ENCODE measurements at regions not wholly inside any gene's neighbourhood (a gene's known extent, or its start where the extent isn't known, plus 50 kb on each side); places are given as distances from the start of the nearest gene placed in this dataset.

- H3K9ac ChIP-seq = no peak overlapping the region
- no peak overlapping the region for H3K4me2 ChIP-seq (ENCODE audit: low read length)
- H3K9me3 ChIP-seq (ENCODE audit: control insufficient read depth, low read length) = no peaks in the 10 kb centered on the region
- H3K27ac ChIP-seq = no peak overlapping the region
- H3K4me3 ChIP-seq (ENCODE audit: low read depth, low read length) = no peak overlapping the region
- H3K4me1 ChIP-seq = no peaks in the 10 kb centered on the region
- no peaks in the 10 kb centered on the region for H3K79me2 ChIP-seq
- H3K36me3 ChIP-seq (ENCODE audit: control insufficient read depth, insufficient read depth, low read length) = no peaks in the 10 kb centered on the region
- H2AFZ ChIP-seq = no peak overlapping the region
- TF ChIP-seq CTCF (IDR thresholded peaks at IDR 0.05) = no peak
- no peaks in the 10 kb centered on the region for H3K27me3 ChIP-seq (ENCODE audit: control insufficient read depth, insufficient read depth, low read length)
Measured at GRCh38 chr1:228956864-228957263, 221.6 kb downstream of the RHOU start.

- Histone ChIP-seq H3K36me3 (ENCODE audit: control insufficient read depth, insufficient read depth, low read length) (no peaks in the 10 kb centered on the region), H3K4me2 (ENCODE audit: low read length) (no peak overlapping the region), H3K27me3 (ENCODE audit: control insufficient read depth, insufficient read depth, low read length) (no peaks in the 10 kb centered on the region), H3K4me3 (ENCODE audit: low read depth, low read length) (no peak overlapping the region), H3K4me1 (no peaks in the 10 kb centered on the region), H2AFZ (no peak overlapping the region), H3K9ac (no peak overlapping the region), H3K79me2 (no peaks in the 10 kb centered on the region), H3K27ac (no peak overlapping the region), H3K9me3 (ENCODE audit: control insufficient read depth, low read length) (no peaks in the 10 kb centered on the region)
- no peak for TF ChIP-seq CTCF (IDR thresholded peaks at IDR 0.05)
Measured at GRCh38 chr1:228957535-228957934, 222.3 kb downstream of the RHOU start.

GRCh38 chr1:228958121-228958520 is 222.8 kb downstream of the RHOU start:
- Histone ChIP-seq H3K36me3 (ENCODE audit: control insufficient read depth, insufficient read depth, low read length) (no peaks in the 10 kb centered on the region), H3K27me3 (ENCODE audit: control insufficient read depth, insufficient read depth, low read length) (no peaks in the 10 kb centered on the region), H3K4me2 (ENCODE audit: low read length) (no peak overlapping the region), H3K9ac (no peak overlapping the region), H3K9me3 (ENCODE audit: control insufficient read depth, low read length) (no peaks in the 10 kb centered on the region), H2AFZ (no peak overlapping the region), H3K4me1 (no peaks in the 10 kb centered on the region), H3K79me2 (no peaks in the 10 kb centered on the region), H3K4me3 (ENCODE audit: low read depth, low read length) (no peak overlapping the region), H3K27ac (no peak overlapping the region)
- no peak for TF ChIP-seq CTCF (IDR thresholded peaks at IDR 0.05)

- H3K9me3 ChIP-seq (ENCODE audit: control insufficient read depth, low read length) = no peaks in the 10 kb centered on the region
- no peak overlapping the region for H3K27ac ChIP-seq
- no peak overlapping the region for H3K9ac ChIP-seq
- H2AFZ ChIP-seq = no peak overlapping the region
- no peak overlapping the region for H3K4me2 ChIP-seq (ENCODE audit: low read length)
- no peaks in the 10 kb centered on the region for H3K36me3 ChIP-seq (ENCODE audit: control insufficient read depth, insufficient read depth, low read length)
- no peak overlapping the region for H3K4me3 ChIP-seq (ENCODE audit: low read depth, low read length)
- TF ChIP-seq CTCF (IDR thresholded peaks at IDR 0.05) = no peak
- H3K79me2 ChIP-seq = no peaks in the 10 kb centered on the region
- no peaks in the 10 kb centered on the region for H3K27me3 ChIP-seq (ENCODE audit: control insufficient read depth, insufficient read depth, low read length)
- no peaks in the 10 kb centered on the region for H3K4me1 ChIP-seq
Measured at GRCh38 chr1:228958741-228959140, 223.5 kb downstream of the RHOU start.

GRCh38 chr1:228960705-228961104 is 225.4 kb downstream of the RHOU start:
- Histone ChIP-seq H3K79me2 (no peaks in the 10 kb centered on the region), H3K4me3 (ENCODE audit: low read depth, low read length) (no peak overlapping the region), H3K9ac (no peak overlapping the region), H3K36me3 (ENCODE audit: control insufficient read depth, insufficient read depth, low read length) (no peaks in the 10 kb centered on the region), H3K27ac (no peak overlapping the region), H2AFZ (no peak overlapping the region), H3K4me2 (ENCODE audit: low read length) (no peak overlapping the region), H3K9me3 (ENCODE audit: control insufficient read depth, low read length) (no peaks in the 10 kb centered on the region), H3K4me1 (no peaks in the 10 kb centered on the region), H3K27me3 (ENCODE audit: control insufficient read depth, insufficient read depth, low read length) (no peaks in the 10 kb centered on the region)
- no peak for TF ChIP-seq CTCF (IDR thresholded peaks at IDR 0.05)

Measured in parathyroid adenoma (tissue), 2 donors.